ENCODE measurements at regions not wholly inside any gene's neighbourhood (a gene's known extent, or its start where the extent isn't known, plus 50 kb on each side); places are given as distances from the start of the nearest gene placed in this dataset.

DNA sequence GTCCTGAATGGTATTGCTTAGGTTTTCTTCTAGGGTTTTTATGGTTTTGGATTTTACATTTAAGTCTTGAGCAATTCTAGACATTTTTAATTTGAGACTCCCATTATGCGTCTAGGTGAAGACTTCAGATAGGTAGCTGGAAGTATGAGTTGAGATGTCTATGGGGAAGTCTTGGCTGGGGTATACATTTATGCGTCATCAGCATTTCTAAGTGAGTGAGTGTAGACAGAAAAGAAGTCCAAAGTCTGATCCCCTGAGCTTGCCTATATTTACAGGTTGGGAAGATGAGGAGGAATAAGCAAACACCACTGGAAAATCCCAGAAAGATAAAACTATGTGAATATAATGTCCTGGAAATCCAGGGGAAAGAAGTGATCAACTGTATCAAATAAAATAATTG lies 68.9 kb downstream of the KCNJ2 start (continued):
- TF ChIP-seq, protein P1, sequence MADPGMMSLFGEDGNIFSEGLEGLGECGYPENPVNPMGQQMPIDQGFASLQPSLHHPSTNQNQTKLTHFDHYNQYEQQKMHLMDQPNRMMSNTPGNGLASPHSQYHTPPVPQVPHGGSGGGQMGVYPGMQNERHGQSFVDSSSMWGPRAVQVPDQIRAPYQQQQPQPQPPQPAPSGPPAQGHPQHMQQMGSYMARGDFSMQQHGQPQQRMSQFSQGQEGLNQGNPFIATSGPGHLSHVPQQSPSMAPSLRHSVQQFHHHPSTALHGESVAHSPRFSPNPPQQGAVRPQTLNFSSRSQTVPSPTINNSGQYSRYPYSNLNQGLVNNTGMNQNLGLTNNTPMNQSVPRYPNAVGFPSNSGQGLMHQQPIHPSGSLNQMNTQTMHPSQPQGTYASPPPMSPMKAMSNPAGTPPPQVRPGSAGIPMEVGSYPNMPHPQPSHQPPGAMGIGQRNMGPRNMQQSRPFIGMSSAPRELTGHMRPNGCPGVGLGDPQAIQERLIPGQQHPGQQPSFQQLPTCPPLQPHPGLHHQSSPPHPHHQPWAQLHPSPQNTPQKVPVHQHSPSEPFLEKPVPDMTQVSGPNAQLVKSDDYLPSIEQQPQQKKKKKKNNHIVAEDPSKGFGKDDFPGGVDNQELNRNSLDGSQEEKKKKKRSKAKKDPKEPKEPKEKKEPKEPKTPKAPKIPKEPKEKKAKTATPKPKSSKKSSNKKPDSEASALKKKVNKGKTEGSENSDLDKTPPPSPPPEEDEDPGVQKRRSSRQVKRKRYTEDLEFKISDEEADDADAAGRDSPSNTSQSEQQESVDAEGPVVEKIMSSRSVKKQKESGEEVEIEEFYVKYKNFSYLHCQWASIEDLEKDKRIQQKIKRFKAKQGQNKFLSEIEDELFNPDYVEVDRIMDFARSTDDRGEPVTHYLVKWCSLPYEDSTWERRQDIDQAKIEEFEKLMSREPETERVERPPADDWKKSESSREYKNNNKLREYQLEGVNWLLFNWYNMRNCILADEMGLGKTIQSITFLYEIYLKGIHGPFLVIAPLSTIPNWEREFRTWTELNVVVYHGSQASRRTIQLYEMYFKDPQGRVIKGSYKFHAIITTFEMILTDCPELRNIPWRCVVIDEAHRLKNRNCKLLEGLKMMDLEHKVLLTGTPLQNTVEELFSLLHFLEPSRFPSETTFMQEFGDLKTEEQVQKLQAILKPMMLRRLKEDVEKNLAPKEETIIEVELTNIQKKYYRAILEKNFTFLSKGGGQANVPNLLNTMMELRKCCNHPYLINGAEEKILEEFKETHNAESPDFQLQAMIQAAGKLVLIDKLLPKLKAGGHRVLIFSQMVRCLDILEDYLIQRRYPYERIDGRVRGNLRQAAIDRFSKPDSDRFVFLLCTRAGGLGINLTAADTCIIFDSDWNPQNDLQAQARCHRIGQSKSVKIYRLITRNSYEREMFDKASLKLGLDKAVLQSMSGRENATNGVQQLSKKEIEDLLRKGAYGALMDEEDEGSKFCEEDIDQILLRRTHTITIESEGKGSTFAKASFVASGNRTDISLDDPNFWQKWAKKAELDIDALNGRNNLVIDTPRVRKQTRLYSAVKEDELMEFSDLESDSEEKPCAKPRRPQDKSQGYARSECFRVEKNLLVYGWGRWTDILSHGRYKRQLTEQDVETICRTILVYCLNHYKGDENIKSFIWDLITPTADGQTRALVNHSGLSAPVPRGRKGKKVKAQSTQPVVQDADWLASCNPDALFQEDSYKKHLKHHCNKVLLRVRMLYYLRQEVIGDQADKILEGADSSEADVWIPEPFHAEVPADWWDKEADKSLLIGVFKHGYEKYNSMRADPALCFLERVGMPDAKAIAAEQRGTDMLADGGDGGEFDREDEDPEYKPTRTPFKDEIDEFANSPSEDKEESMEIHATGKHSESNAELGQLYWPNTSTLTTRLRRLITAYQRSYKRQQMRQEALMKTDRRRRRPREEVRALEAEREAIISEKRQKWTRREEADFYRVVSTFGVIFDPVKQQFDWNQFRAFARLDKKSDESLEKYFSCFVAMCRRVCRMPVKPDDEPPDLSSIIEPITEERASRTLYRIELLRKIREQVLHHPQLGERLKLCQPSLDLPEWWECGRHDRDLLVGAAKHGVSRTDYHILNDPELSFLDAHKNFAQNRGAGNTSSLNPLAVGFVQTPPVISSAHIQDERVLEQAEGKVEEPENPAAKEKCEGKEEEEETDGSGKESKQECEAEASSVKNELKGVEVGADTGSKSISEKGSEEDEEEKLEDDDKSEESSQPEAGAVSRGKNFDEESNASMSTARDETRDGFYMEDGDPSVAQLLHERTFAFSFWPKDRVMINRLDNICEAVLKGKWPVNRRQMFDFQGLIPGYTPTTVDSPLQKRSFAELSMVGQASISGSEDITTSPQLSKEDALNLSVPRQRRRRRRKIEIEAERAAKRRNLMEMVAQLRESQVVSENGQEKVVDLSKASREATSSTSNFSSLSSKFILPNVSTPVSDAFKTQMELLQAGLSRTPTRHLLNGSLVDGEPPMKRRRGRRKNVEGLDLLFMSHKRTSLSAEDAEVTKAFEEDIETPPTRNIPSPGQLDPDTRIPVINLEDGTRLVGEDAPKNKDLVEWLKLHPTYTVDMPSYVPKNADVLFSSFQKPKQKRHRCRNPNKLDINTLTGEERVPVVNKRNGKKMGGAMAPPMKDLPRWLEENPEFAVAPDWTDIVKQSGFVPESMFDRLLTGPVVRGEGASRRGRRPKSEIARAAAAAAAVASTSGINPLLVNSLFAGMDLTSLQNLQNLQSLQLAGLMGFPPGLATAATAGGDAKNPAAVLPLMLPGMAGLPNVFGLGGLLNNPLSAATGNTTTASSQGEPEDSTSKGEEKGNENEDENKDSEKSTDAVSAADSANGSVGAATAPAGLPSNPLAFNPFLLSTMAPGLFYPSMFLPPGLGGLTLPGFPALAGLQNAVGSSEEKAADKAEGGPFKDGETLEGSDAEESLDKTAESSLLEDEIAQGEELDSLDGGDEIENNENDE (IDR thresholded peaks at IDR 0.05; ENCODE audit: insufficient replicate concordance, low read length): no peak
- no peak for TF ChIP-seq CTBP2 (IDR thresholded peaks at IDR 0.05; ENCODE audit: borderline replicate concordance, insufficient read depth, insufficient read length, low read length)
- TF ChIP-seq, protein P2, sequence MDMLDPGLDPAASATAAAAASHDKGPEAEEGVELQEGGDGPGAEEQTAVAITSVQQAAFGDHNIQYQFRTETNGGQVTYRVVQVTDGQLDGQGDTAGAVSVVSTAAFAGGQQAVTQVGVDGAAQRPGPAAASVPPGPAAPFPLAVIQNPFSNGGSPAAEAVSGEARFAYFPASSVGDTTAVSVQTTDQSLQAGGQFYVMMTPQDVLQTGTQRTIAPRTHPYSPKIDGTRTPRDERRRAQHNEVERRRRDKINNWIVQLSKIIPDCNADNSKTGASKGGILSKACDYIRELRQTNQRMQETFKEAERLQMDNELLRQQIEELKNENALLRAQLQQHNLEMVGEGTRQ (IDR thresholded peaks at IDR 0.05; ENCODE audit: low read length): no peak
- no peak for TF ChIP-seq JUND (IDR thresholded peaks at IDR 0.05; ENCODE audit: low read length)
- no peak for TF ChIP-seq BCL11A (IDR thresholded peaks at IDR 0.05; ENCODE audit: low read depth in 2 of 2, low read length in 2 of 2)
- TF ChIP-seq SIX5 (IDR thresholded peaks at IDR 0.05; ENCODE audit: low read depth, low read length): no peak
